ENCODE measurements at regions not wholly inside any gene's neighbourhood (a gene's known extent, or its start where the extent isn't known, plus 50 kb on each side); places are given as distances from the start of the nearest gene placed in this dataset.

DNA sequence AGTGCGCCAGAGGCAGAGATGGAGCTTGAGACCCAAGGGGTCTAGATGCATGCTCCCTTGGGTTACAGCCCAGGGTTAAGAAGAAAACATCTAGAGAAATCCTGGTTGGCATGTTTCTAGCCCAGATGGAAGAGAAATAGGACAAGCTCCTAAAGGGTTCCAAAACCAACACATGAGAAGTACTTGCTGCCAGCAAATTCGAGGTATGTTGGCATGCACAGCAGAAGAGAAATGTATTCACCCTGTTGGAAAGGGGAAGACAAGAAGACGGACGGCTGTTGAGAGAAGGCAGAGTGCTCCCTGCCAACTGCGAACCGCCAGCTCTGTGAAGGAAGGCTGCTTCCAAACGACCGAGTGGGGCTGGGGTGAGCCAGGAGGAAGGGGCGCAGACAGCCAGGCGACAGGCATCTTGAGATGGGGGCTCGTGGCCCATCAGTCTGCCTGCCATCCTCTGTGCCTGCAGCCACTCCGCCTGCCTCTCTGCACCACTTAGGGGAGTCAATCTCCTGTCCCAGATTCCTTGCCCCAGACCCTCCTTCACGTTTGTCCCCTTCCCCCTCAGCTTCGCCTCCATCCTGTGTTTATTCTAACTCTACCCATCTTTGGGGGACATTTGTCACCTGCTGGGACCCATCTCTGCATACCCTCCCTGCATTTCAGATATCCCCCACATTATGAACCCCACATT, 249.2 kb downstream of the CDC5L start:
- TF ChIP-seq, protein P1, sequence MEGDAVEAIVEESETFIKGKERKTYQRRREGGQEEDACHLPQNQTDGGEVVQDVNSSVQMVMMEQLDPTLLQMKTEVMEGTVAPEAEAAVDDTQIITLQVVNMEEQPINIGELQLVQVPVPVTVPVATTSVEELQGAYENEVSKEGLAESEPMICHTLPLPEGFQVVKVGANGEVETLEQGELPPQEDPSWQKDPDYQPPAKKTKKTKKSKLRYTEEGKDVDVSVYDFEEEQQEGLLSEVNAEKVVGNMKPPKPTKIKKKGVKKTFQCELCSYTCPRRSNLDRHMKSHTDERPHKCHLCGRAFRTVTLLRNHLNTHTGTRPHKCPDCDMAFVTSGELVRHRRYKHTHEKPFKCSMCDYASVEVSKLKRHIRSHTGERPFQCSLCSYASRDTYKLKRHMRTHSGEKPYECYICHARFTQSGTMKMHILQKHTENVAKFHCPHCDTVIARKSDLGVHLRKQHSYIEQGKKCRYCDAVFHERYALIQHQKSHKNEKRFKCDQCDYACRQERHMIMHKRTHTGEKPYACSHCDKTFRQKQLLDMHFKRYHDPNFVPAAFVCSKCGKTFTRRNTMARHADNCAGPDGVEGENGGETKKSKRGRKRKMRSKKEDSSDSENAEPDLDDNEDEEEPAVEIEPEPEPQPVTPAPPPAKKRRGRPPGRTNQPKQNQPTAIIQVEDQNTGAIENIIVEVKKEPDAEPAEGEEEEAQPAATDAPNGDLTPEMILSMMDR (IDR thresholded peaks at IDR 0.05), result no peak
- no peak for TF ChIP-seq POLR2A (IDR thresholded peaks at IDR 0.05)
- Histone ChIP-seq H3K27me3 (no peaks in the 10 kb centered on the region), H3K9me3 (no peaks in the 10 kb centered on the region), H3K4me1 (no peaks in the 10 kb centered on the region), H3K27ac (no peak overlapping the region), H3K36me3 (no peaks in the 10 kb centered on the region), H3K4me3 (replicated peaks in 1 of 3) (no peak overlapping the region)
- 69 to 78% methylated on average over 14 of the region's 14 CpGs for WGBS, 2 donors
- DNase-seq, result no peak
- intact Hi-C loops (cut with DNase I), result no loop called here

DNA sequence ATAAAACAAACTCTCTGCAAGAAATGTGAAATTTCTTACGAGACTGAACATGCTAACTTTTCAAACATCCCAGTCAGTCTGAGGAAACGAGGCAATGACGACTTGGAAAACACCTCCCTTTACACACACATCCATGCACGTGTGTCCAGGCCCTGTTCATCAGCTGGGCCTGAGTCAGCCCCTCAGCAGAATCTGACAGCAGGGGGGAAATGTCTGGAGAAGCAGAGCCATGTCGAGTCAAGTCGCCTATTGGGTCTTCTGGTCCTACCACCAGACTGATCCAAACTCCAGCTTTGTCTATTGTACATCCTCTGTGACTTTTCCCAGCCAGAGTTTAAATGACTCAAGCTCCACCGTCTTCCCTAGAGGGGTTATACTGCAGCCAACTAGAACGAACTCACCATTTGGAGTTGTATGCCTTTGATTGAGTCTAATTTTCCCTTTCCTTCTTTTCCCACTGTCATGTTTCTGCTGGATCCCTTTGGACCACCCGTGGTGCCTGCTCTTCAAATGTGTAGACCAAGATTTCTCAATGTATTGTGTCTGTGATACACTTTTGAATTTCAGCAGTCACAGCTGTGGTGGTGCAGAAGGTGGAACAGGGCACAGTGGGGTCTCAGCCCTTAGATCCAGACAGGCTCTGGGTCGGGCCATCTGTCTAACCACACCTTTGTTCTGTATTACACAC, 254.0 kb downstream of the CDC5L start:
- no peaks in the 10 kb centered on the region for H3K27me3 ChIP-seq
- no peaks in the 10 kb centered on the region for H3K36me3 ChIP-seq
- no peak for DNase-seq
- no peaks in the 10 kb centered on the region for H3K9me3 ChIP-seq
- WGBS, 2 donors, result 76 to 79% methylated on average over 10 of the region's 10 CpGs
- no peaks in the 10 kb centered on the region for H3K4me1 ChIP-seq
- intact Hi-C loops (cut with DNase I), result no loop called here
- no peak overlapping the region for H3K27ac ChIP-seq
- H3K4me3 ChIP-seq (replicated peaks in 1 of 3), result no peak overlapping the region
- TF ChIP-seq, protein P1 (IDR thresholded peaks at IDR 0.05), result no peak
- no peak for TF ChIP-seq POLR2A (IDR thresholded peaks at IDR 0.05)

DNA sequence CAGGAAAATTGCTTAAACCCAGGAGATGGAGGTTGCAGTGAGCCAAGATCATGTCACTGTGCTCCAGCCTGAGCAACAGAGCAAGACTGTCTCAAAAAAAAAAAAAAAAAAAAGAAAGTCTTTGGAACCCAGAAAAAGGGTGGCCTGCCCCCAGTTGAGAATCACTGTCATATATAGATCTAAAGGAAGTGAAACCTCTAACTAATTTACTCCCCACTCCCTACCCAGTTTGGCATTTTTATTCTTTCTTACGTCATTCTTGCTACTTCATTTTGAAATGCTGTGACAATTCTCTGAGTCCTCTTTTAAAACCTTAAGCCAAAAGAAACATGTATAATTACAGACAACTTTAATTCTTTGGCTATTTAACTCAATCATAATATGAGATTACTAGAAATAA, 254.8 kb downstream of the CDC5L start:
- no peaks in the 10 kb centered on the region for H3K36me3 ChIP-seq
- no peaks in the 10 kb centered on the region for H3K4me1 ChIP-seq
- 83 to 86% methylated on average over 1 of the region's 1 CpG for WGBS, 2 donors
- H3K9me3 ChIP-seq, result no peaks in the 10 kb centered on the region
- no peak overlapping the region for H3K4me3 ChIP-seq (replicated peaks in 1 of 3)
- H3K27ac ChIP-seq, result no peak overlapping the region
- DNase-seq, result no peak
- no peaks in the 10 kb centered on the region for H3K27me3 ChIP-seq
- TF ChIP-seq POLR2A (IDR thresholded peaks at IDR 0.05), result no peak
- TF ChIP-seq, protein P1 (IDR thresholded peaks at IDR 0.05), result no peak
- intact Hi-C loops (cut with DNase I), result no loop called here

DNA sequence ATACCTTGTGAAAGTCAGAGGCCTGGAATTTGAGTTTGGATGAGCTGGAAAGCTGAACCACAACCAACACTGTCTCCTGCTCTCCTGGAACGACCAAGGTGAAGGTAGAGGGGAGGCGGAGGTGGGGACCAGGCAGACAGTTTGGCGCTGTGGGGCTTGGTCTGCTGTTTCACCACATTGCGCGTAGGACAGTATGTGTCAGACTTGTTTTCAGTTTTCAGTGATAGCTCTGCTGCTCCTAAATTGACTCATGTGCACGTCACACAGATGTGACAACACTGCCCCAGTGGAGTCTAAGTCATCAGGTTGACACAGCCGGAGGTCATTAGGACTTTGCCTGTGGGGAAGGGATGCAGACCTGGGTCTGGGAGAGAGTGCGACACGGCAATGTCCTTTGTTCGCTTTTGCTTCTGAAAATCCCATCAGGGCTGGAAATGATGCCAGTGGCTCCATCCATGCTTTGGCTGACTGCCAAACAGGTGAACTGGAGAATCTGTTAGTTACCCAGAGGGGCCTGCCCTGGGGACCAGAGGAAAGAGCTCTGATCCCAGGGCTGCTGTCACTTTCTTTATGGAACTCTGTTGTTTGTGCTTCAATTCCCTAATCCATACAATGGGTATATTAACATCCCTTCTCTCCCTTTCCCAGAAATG, 255.5 kb downstream of the CDC5L start:
- Histone ChIP-seq H3K36me3 (no peaks in the 10 kb centered on the region), H3K27me3 (no peaks in the 10 kb centered on the region), H3K4me3 (replicated peaks in 1 of 3) (no peak overlapping the region), H3K27ac (no peak overlapping the region), H3K4me1 (no peaks in the 10 kb centered on the region), H3K9me3 (no peaks in the 10 kb centered on the region)
- no peak for DNase-seq
- TF ChIP-seq, protein P1 (IDR thresholded peaks at IDR 0.05), result no peak
- no peak for TF ChIP-seq POLR2A (IDR thresholded peaks at IDR 0.05)
- 80 to 91% methylated on average over 5 to 10 of the region's 10 CpGs for WGBS, 2 donors
- intact Hi-C loops (cut with DNase I), result no loop called here

DNA sequence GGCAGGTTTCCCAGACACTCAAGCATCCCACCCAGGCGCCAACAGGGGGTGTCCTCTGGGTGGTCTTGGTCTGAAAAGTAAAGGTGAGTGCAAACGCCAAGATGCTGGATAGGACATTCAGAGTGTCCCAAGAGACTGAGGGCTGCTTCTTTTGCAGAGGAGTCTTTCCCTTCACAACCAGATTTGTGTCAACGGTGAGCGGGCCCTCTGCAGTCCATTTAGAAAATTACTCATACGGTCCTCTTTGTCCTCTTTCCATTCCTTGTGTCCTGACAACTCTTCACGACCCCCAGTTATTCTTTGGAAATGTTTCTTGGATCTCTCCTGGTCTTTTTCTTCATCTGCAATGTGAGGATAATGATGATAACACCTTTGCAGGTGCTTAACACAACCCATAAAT, 257.8 kb downstream of the CDC5L start:
- H3K36me3 ChIP-seq, result no peaks in the 10 kb centered on the region
- intact Hi-C loops (cut with DNase I), result no loop called here
- H3K27ac ChIP-seq, result no peak overlapping the region
- no peaks in the 10 kb centered on the region for H3K4me1 ChIP-seq
- no peak overlapping the region for H3K4me3 ChIP-seq (replicated peaks in 1 of 3)
- H3K27me3 ChIP-seq, result no peaks in the 10 kb centered on the region
- TF ChIP-seq POLR2A (IDR thresholded peaks at IDR 0.05), result no peak
- TF ChIP-seq, protein P1 (IDR thresholded peaks at IDR 0.05), result peak in 1 of 6 experiments; percentile 17
- WGBS, 2 donors, result 78% methylated on average over 6 of the region's 6 CpGs
- DNase-seq, result peak in 1 of 2 donors; percentile 8
- H3K9me3 ChIP-seq, result no peaks in the 10 kb centered on the region
